ENCODE measurements at regions not wholly inside any gene's neighbourhood (a gene's known extent, or its start where the extent isn't known, plus 50 kb on each side); places are given as distances from the start of the nearest gene placed in this dataset.
"Not testable (repeated sequence)": the region's sequence is repeated elsewhere in the genome, so short reads cannot be mapped to it uniquely, and the experiment has no call there.

DNA sequence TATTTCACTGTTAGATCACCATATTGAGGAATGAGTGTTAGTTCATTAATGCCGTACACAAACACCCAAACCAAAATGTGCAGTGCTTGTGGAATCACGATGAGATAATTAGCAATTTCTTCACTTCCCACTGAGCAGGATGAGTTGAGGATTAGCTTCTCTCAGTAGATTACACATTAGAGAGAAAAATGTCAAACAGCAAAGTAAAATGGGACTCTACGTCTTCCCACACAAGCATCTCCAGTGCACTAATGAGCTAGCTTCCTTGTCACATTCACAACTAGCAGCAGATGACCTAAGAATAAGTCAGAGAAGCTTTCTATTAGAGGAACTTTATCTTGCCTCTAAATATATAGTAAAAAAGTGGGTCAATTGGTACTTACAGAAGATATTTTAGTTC is 926.9 kb downstream of the TSN start:
- DNase-seq, result no peak

DNA sequence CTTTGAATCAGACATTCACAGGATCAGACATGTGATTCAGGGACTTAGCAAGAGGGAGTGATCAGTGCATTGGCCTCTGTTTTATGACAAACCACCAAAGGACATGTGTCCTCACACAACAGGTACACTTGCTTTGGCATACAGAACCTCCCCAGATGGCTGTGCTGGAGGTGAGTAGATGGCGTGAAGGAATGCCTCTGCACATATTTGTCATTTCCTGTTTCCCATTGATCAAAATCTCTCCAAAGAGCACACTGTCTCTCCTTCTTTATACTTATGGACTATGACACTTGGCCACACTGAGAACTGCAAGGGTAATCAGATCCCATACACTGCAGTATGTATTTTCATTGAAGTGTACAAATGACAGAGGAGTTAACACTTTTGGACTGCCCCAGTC is 927.6 kb downstream of the TSN start:
- no peak for DNase-seq

DNA sequence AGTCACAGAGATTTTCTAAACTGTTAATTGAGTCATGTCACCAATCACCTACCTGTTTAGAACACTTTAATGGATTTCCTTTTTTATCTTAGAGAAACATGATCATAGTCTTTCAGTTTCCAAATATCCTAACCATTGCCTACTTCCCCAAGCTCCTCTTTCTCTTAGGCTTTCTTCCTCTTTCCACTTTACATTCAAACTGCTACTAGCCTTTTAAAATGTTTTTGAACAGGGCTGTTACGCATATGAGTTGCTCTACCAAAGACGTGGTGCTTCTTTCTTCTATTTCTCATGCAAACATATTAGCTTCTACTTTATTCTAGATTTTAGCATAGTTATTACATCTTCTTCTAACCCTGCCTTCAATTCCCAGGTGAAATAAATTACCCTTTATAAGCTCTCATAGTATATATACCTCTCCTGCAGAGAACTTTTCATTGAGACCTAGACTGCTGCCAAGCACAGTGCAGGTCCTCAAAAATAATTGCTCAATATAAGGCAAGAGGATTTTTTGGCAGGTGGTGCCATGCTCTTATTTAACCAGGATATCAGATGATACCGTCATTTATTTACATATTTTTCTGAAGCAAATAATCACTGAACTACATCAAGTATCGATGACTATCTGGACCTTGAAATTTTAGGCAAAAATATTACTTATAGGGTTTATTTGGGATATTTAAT is 937.1 kb downstream of the TSN start:
- DNase-seq, result no peak

DNA sequence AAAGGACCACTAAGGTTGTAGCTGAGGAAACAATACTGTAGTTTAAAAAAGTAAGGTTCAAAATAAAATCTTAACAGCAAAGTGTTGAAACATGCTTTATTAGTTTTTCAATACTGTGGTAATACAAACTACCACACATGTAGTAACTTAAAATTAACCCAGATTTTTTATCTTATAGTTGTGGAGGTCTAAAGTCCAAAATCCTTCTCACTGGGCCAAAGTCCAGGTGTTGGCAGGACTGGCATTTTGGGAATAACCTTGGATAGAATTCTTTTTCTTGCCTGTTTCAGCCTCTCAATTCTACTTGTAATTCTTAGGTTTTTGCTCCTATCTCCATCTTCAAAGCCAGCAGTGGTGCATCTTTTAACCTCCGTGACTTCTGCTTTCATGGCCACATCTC is 942.0 kb downstream of the TSN start:
- no peak for DNase-seq

DNA sequence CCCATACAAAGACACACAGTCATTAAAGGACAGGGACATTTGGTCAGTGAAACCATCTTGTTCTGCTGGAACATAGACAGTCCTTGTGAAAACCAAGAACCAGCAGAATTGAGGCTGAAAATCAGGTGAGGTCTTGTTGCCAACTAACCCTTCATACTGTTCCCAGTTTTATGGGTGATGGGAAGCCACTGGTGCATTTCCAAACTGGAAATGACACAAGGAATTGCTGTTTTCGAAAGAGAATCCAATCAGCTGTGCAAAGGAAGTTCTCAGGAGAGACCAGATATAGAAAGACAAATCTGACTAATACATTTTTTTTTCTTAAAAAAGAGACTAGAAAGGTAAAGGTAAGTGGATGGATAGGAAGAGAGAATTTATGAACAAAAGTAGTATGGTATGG is 948.2 kb downstream of the TSN start:
- no peak for DNase-seq

- no peak for DNase-seq
These were observed 948.7 kb downstream of the TSN start for GRCh38 chr2:122704109-122704563.

- no peak for DNase-seq
These were observed 950.3 kb downstream of the TSN start for GRCh38 chr2:122705746-122706145.

DNA sequence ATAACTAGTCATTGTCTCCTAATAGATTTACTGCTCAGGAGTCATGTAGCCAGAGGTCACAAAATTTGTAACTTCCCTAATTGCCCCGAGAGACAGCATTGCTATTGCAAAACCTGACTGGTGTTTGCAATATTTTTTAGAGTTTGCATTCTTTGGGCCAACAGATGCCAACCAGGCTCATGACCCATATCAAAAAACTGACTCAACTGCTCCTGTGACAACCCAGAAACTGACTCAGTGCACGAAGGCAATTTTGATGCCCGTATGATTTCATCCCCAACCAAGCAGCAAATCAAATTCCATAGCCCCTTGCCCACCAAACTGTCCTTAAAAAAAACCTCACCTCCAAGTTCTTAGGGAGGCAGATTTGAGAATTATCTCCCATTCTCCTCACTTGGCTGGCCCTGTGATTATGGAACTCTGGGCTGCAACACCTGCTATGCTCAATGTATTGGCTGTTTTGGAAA is 951.3 kb downstream of the TSN start:
- DNase-seq, result no peak

DNA sequence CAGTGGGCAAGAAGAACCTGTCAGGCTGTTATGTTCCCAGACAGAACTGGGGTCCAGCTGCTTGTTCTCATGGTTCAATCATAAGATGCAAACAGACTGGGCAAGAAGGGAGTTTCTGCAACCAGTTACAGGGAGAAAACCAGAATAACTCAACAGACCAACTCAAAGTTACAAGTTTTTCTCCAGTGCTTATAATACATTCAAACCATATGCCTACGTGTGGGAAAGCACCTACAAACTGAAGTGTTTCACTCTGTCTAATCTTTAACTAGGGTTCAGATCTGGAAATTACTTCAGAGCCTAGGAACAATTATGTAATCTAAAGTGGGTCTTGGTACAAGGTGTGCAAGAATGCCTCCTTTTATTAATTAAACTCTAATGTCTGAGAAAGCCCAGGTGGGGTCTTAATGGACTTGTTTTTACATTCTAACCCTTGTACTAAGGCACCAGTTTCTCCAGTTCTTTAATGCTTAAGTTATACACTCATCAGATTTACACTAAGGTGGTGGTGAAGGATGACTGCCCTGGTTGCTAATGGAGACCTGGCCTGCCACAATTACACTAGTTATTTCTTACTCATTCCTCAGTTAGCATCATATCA is 951.9 kb downstream of the TSN start:
- no peak for DNase-seq

DNA sequence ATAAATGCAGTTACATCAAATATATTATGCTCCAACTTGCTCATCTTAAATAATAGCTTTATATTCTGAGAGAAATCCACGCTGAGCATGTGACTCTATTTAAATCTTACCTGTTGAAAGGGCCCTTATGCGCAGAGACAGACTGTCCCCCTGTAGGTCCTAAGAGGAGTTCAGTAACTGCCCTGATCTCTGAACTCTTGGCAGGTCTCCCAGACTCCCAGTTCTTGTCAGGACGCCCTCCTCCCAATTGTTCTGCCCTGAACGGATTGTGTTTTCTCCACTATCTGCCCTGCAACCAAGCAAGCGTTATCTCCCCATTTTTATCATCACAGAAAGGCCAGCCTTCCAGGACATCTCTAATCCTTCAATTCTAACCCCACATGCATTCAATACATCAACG is 954.6 kb downstream of the TSN start:
- DNase-seq, result no peak

DNA sequence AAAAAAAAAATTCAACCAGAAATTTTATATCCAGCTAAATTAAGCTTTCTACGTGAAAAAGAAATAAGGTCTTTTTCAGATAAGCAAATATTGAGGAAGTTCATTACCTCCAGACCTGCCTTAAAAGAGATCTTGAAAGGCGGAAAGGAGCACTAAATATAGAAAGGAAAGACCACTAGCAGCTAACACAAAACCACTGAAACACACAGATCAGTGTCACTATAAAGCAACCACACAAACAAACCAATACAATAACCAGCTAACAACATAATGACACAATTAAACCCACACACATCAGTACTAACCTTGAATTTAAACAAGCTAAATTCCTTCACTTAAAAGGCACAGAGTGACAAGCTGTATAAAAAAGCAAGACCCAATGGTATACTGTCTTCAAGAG is 958.3 kb downstream of the TSN start:
- DNase-seq, result no peak

- DNase-seq, result not testable (repeated sequence)
These were observed 965.4 kb downstream of the TSN start for GRCh38 chr2:122720822-122721221.

DNA sequence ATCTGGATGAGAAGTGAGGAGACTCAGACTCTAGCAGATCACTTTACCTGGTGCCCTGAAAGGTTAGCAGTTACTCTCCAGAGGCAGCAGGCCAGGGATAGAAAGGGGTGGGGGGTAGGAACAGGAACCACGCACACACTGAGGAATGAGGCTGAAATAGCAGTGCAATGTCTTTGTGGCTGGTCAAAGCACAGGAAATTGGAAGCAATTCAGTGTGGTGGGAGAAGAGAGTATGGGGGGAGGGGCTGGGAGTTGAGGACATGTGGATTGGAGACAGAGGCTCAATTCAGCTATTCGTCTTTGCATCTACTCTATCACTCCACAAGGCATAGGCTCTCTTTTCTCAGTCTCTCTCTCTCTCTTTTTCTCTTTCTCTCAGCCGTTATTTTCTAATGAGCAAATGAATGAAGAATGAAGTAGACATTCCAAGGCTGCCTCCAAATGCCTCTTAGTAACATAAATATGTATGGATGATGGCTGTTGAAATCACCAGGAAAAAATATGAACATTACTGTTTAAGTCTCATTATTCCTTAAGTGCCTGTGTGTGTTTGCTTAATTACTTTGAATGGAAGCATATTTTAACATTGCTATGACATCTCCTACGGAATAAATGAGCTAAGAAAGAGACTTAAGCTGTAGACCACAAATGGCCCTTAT is 979.4 kb downstream of the TSN start:
- DNase-seq, result no peak

- no peak for DNase-seq
These were observed 980.8 kb downstream of the TSN start for GRCh38 chr2:122736279-122736678.

- no peak for DNase-seq
These were observed 982.1 kb downstream of the TSN start for GRCh38 chr2:122737429-122738077.

DNA sequence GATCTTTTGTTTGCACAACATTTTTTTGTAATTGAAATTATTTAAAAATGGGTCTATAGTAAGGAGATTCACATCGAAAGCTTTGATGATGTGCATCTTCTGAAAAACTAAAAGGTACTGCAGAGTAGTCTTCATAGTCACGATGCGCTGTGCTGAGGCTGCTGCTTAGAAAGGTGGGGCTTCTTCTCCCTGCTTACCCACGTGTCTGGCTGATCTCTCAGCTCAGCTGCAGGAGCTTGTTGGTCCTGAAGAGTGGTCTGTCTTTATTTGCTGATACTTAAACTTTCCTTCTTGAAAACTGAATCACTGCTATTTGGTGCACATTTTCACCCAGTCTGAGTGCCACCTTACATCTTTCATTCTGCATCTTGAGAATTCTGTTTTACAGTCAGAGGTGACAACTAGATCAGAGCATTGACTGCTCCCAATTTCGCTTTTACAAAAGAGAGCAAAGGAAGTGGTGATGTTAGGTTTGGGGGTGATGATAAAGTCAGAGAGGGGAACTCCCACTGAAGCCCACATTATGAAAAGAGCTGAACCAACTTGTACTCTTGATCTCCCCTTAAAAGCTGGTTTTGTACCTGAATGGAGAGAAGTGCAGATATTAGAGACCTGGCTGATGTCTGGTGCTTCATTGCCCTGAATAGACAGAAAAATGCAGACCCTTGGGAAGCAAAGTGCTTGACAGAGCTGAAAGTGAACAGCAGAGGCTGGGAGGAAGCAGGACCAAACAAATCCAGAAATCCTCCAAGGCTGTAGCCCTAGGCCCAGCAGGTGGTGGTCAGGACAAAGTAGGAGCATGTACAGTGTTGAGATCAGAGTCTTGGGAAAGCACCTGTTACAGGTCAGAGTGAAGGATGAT is 984.5 kb downstream of the TSN start:
- DNase-seq, result no peak

GRCh38 chr2:122740594-122740948 is 985.1 kb downstream of the TSN start:
- DNase-seq, result no peak

DNA sequence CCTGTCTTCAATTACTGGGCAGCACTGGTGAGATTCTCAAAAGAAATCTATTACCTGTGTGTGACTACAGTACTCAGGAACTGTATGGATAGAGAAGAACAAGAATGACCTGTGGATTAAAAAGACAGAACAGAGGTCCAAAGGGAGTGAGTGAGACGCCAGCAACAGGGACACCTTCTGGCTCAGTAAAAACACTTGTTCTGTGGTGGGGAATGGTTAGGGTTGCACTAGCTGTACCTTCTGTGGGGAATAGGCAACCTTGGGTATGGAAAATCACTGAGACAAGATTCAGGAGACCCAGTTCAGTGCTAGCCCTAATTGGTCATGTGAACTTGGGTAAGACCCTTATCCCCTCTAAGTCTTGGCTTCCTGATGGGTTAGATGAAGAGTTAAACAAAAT is 986.0 kb downstream of the TSN start:
- DNase-seq, result no peak

GRCh38 chr2:122743021-122743675 is 987.7 kb downstream of the TSN start:
- DNase-seq, result no peak

DNA sequence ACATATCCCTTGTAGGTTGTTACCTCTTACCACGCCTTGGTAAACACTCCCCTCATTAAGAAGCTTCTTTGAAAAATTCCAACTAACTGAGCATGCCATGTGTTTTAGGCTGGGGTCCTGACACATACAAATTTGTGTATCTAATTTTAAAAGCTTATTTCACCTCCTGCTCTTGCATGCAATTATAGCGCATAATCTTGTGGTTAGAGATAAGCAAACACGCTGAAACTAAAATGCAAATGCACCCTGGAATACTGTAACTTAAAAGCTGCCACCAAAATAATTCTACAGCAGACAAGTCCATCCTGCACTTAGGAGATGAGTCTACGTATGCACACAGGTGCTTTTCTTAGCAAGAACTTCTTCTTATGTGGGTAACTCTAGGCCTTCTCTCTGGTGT is 990.2 kb downstream of the TSN start:
- DNase-seq, result no peak

GRCh38 chr2:122747670-122748069 is 992.2 kb downstream of the TSN start:
- DNase-seq, result no peak

DNA sequence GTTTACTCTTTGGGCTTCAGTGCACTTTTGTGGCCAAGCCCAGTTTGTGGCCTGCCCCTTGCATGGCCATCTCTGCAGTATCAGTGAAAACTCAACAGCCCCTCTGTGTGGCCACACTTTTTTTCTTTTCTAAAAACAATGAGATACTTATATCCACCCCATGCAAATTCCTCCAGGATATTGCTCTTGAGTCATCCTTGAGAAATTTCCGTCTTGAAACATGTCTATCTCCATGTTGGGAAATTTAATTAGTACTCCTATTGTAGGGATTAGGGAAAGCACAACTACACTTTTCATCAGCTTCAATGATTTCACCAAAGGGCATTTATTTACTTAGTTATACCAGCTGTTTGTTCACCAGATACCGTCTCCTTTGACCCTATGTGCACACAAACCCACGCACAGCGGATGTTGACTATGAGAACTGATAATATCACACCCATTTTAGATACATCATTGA is 993.1 kb downstream of the TSN start:
- no peak for DNase-seq

Measured in stimulated activated CD4-positive, alpha-beta T cell treated with anti-CD3 and anti-CD28 coated beads, Interleukin-4, amount 100 ng/mL, for 24 hours (primary cell).